HCT116 (cell line): ENCODE measurements at regions not wholly inside any gene's neighbourhood (a gene's known extent, or its start where the extent isn't known, plus 50 kb on each side); places are given as distances from the start of the nearest gene placed in this dataset.

Experiments used
- ATAC-seq: fragments of 200-7000 bp; cut with Tn5 transposase; 2 replicates; pipeline ENCODE4 v1.9.1; 2020; ENCODE audit warnings: mild to moderate bottlenecking, moderate library complexity
- BruUV-seq: library from RNA; stranded (reverse); fragments of 400-500 nt; replicated peaks from 2 replicates; lab custom pipeline; 2021; lab: Mats Ljungman, UMichigan
- CTCF ChIA-PET: fragments of 300-600 bp; sonication (Branson Sonifier 250); formaldehyde crosslinking; loops from one replicate; lab custom pipeline; 2021; ENCODE audit warnings: antibody characterized with exemption; lab: Charles Lee
- POLR2A ChIA-PET: fragments of 300-600, 350-600 bp; sonication (Branson Sonifier 250); formaldehyde crosslinking; loops from one replicate; lab custom pipeline; 2021; ENCODE audit warnings: antibody characterized with exemption; lab: Charles Lee
- RAD21 ChIA-PET, 2 experiments: fragments of 300-600 bp; sonication (Branson Sonifier 250); formaldehyde crosslinking; loops; one replicate each; lab custom pipeline; 2023; ENCODE audit warnings: low total read pairs in 2 of 2; ENCODE audit not compliant: uncharacterized antibody in 2 of 2, unreplicated experiment in 2 of 2, low non-redundant PET in 1 of 2; lab: Charles Lee
- DNase-seq: peaks from one replicate; pipeline ENCODE4 v3.0.0-alpha.2; 2010; ENCODE audit warnings: low read depth, low spot score
- H2AFZ ChIP-seq: fragments of 200-600 bp; shearing (Covaris generic), sonication (generic); 2 replicates; pipeline ENCODE4 v1.6.1; 2017; ENCODE audit warnings: low read depth, mixed run types, mixed read lengths, antibody characterized with exemption, low read length; ENCODE audit not compliant: poor library complexity, severe bottlenecking
- H3K27ac ChIP-seq: 2 replicates; pipeline ENCODE4 v1.5.1; 2012; ENCODE audit warnings: low read depth, low read length
- H3K27me3 ChIP-seq: fragments of 200-600 bp; sonication (generic); 2 replicates; pipeline ENCODE4 v1.6.1; 2016; ENCODE audit warnings: mixed run types, low read length, mixed read lengths; ENCODE audit not compliant: insufficient read depth
- H3K36me3 ChIP-seq, 2 experiments: fragments of 200-500 bp in 1 of 2; fragments of 200-600 bp in 1 of 2; sonication (Bioruptor generic) in 1 of 2; sonication (generic) in 1 of 2; 2 replicates each; pipeline versions ENCODE4 v1.5.1 to v1.6.1; 2014 to 2016; ENCODE audit warnings: low read length in 2 of 2, inconsistent platforms in 1 of 2, mixed read lengths in 1 of 2, mixed run types in 1 of 2; ENCODE audit not compliant: insufficient read depth in 2 of 2, control insufficient read depth in 1 of 2
- H3K4me1 ChIP-seq, 2 experiments: fragments of 200-600 bp in 1 of 2; sonication (generic) in 1 of 2; 2 replicates each; pipeline versions ENCODE4 v1.5.1 to v1.6.1; 2012 to 2017; ENCODE audit warnings: low read length in 2 of 2, inconsistent platforms in 1 of 2, mild to moderate bottlenecking in 1 of 2, mixed read lengths in 1 of 2, mixed run types in 1 of 2, moderate library complexity in 1 of 2; ENCODE audit not compliant: insufficient read depth in 2 of 2, control insufficient read depth in 1 of 2
- H3K4me2 ChIP-seq: fragments of 200-600 bp; sonication (generic); 2 replicates; pipeline ENCODE4 v1.6.1; 2017; ENCODE audit warnings: mixed run types, low read length, mixed read lengths
- H3K4me3 ChIP-seq, 2 experiments: fragments of 200-600 bp in 1 of 2; sonication (generic) in 1 of 2; replicated peaks in 1 of 2; 2 replicates each; pipeline ENCODE4 v1.5.1; 2011 to 2016; ENCODE audit warnings: low read length in 2 of 2, control low read depth in 1 of 2, low read depth in 1 of 2, mild to moderate bottlenecking in 1 of 2, mixed read lengths in 1 of 2, mixed run types in 1 of 2
- H3K79me2 ChIP-seq: fragments of 200-600 bp; sonication (generic); 2 replicates; pipeline ENCODE4 v1.6.1; 2017; ENCODE audit warnings: mild to moderate bottlenecking, mixed run types, low read length, moderate library complexity, mixed read lengths; ENCODE audit not compliant: insufficient read depth
- H3K9ac ChIP-seq: fragments of 200-600 bp; sonication (generic); 2 replicates; pipeline ENCODE4 v1.6.1; 2016; ENCODE audit warnings: low read length, mixed read lengths
- H3K9me2 ChIP-seq: fragments of 200-600 bp; sonication (generic), shearing (Covaris generic); 2 replicates; pipeline ENCODE4 v1.6.1; 2017; ENCODE audit warnings: mixed run types, mild to moderate bottlenecking, moderate library complexity; ENCODE audit not compliant: insufficient read depth
- H3K9me3 ChIP-seq, 2 experiments: fragments of 200-500 bp in 1 of 2; fragments of 200-600 bp in 1 of 2; sonication (Bioruptor generic) in 1 of 2; sonication (generic) in 1 of 2; 2 replicates each; pipeline ENCODE4 v1.6.1; 2014 to 2017; ENCODE audit warnings: low read length in 2 of 2, mixed read lengths in 2 of 2, inconsistent platforms in 1 of 2, low read depth in 1 of 2, mild to moderate bottlenecking in 1 of 2, mixed run types in 1 of 2, moderate library complexity in 1 of 2; ENCODE audit not compliant: control insufficient read depth in 1 of 2, insufficient read depth in 1 of 2
- H4K20me1 ChIP-seq: fragments of 200-600 bp; sonication (generic), shearing (Covaris generic); 2 replicates; pipeline ENCODE4 v1.6.1; 2017; ENCODE audit warnings: mixed run types, mild to moderate bottlenecking, moderate library complexity; ENCODE audit not compliant: insufficient read depth
- ATF3 ChIP-seq: IDR thresholded peaks from 2 replicates; pipeline ENCODE4 v1.6.1; 2012
- CEBPB ChIP-seq: IDR thresholded peaks from 2 replicates; pipeline ENCODE4 v1.6.1; 2012; ENCODE audit warnings: low read depth
- CTCF ChIP-seq, 3 experiments: fragments of 200-600 bp in 1 of 3; sonication (generic) in 1 of 3; IDR thresholded peaks in 2 of 3; conservative IDR thresholded peaks in 1 of 3; 2 replicates each; pipeline ENCODE4 v1.5.1; 2012 to 2017; ENCODE audit warnings: low read depth in 2 of 3, low read length in 2 of 3, antibody characterized with exemption in 1 of 3, borderline replicate concordance in 1 of 3, control low read depth in 1 of 3, mild to moderate bottlenecking in 1 of 3, mixed read lengths in 1 of 3, mixed run types in 1 of 3, moderate library complexity in 1 of 3; ENCODE audit not compliant: insufficient read depth in 1 of 3
- EGR1 ChIP-seq: IDR thresholded peaks from 2 replicates; pipeline ENCODE4 v1.6.1; 2012; ENCODE audit warnings: low read depth
- ELF1 ChIP-seq: IDR thresholded peaks from 2 replicates; pipeline ENCODE4 v1.6.1; 2012; ENCODE audit warnings: low read depth, borderline replicate concordance
- EZH2 ChIP-seq: fragments of 200-600 bp; sonication (generic); IDR thresholded peaks from 2 replicates; pipeline ENCODE4 v1.6.1; 2017; ENCODE audit warnings: antibody characterized with exemption, mixed run types
- EZH2phosphoT487 ChIP-seq: fragments of 200-600 bp; IDR thresholded peaks from 2 replicates; pipeline ENCODE4 v1.6.1; 2018; ENCODE audit warnings: antibody characterized with exemption, borderline replicate concordance
- FOSL1 ChIP-seq: IDR thresholded peaks from 2 replicates; pipeline ENCODE4 v1.6.1; 2012; ENCODE audit warnings: low read depth
- JUND ChIP-seq: IDR thresholded peaks from 2 replicates; pipeline ENCODE4 v1.6.1; 2012
- MAX ChIP-seq: IDR thresholded peaks from 2 replicates; pipeline ENCODE4 v1.6.1; 2012
- POLR2A ChIP-seq: IDR thresholded peaks from 2 replicates; pipeline ENCODE4 v1.7.0; 2011; ENCODE audit warnings: borderline replicate concordance; ENCODE audit not compliant: insufficient read depth, insufficient read length; ENCODE audit errors: extremely low read depth
- POLR2AphosphoS5 ChIP-seq: IDR thresholded peaks from 2 replicates; pipeline ENCODE4 v1.6.1; 2011; ENCODE audit warnings: mild to moderate bottlenecking, low read depth, low read length, moderate library complexity
- REST ChIP-seq: IDR thresholded peaks from 2 replicates; pipeline ENCODE4 v1.6.1; 2012; ENCODE audit warnings: low read depth
- SP1 ChIP-seq: IDR thresholded peaks from 2 replicates; pipeline ENCODE4 v1.6.1; 2012; ENCODE audit warnings: low read depth
- YY1 ChIP-seq: IDR thresholded peaks from 2 replicates; pipeline ENCODE4 v1.6.1; 2011; ENCODE audit warnings: low read length, low read depth, moderate library complexity, mild to moderate bottlenecking; ENCODE audit not compliant: insufficient replicate concordance; ENCODE audit errors: extremely low read depth
- ZBTB33 ChIP-seq: IDR thresholded peaks from 2 replicates; pipeline ENCODE4 v1.6.1; 2011; ENCODE audit warnings: mild to moderate bottlenecking, low read length, moderate library complexity; ENCODE audit not compliant: insufficient replicate concordance; ENCODE audit errors: extremely low read depth
- ZFX ChIP-seq: fragments of 450-650 bp; IDR thresholded peaks from 2 replicates; pipeline ENCODE4 v1.6.1; 2017
- ZNF274 ChIP-seq: fragments of 200-500 bp; sonication (Bioruptor generic); IDR thresholded peaks from 2 replicates; pipeline ENCODE4 v1.6.1; 2014; ENCODE audit warnings: mild to moderate bottlenecking, low read depth, low read length, inconsistent platforms
- intact Hi-C: fragments of 100-400 bp; cut with micrococcal nuclease; formaldehyde crosslinking; loops from 2 replicates; pipeline ENCODE4 v1.10.0; 2022

- Histone ChIP-seq H3K4me2 (peak overlapping the region; percentile 96), H3K9ac (peak overlapping the region; percentile 80), H3K9me3 (no peaks in the 10 kb centered on the region), H3K4me3 (peak overlapping the region; percentile 41 to 59), H3K4me1 (peaks cover 4 to 33% of the 10 kb centered on the region in 2 experiments; a peak in 3 of 4 replicates), H2AFZ (no peak overlapping the region), H3K9me2 (no peaks in the 10 kb centered on the region), H4K20me1 (no peaks in the 10 kb centered on the region), H3K36me3 (no peaks in the 10 kb centered on the region), H3K27me3 (no peaks in the 10 kb centered on the region), H3K79me2 (no peaks in the 10 kb centered on the region), H3K27ac (peak overlapping the region; percentile 78)
- intact Hi-C loops = loop anchor here (5.0 to 10.0 kb wide), 2 partner anchors 226 to 261 kb away; no protein-coding TSS in a partner anchor
- ATAC-seq (peak; percentile 72), DNase-seq (peak; percentile 99)
- ChIA-PET CTCF (interaction anchor here (1.0 kb wide), 1 partner anchor 71 kb away, joined by 5 read pairs; no protein-coding TSS in a partner anchor), RAD21 (interaction anchor here in 1 of 2 experiments (0.7 kb wide), 1 partner anchor 71 kb away, joined by 3 read pairs; no protein-coding TSS in a partner anchor), POLR2A (interaction anchor here (0.8 to 5.6 kb wide), 27 partner anchors 9 to 1886 kb away, joined by 3 to 366 read pairs (median 6); partner anchors contain the start of gene NBPF11)
- TSS peak; percentile 99 for BruUV-seq
- TF ChIP-seq EZH2 (no peak), JUND (peak; percentile 97), MAX (peak; percentile 93), EZH2phosphoT487 (no peak), ZBTB33 (peak; percentile 95), ATF3 (peak; percentile 41; the same call in 1 of the 2 replicates), YY1 (peak; percentile 81), CTCF (IDR thresholded peaks at IDR 0.05 in 2 of 3, conservative IDR thresholded peaks at IDR 0.05 in 1 of 3; ENCODE audit: borderline replicate concordance in 1 of 3, insufficient read depth in 1 of 3, low read depth in 2 of 3, low read length in 2 of 3) (no peak), POLR2AphosphoS5 (peak; percentile 100), SP1 (peak; percentile 96), ELF1 (no peak), ZFX (no peak), REST (no peak), EGR1 (peak; percentile 58), POLR2A (peak; percentile 100), CEBPB (peak; percentile 89; the same call in 1 of the 2 replicates), FOSL1 (peak; percentile 73), ZNF274 (no peak)
These were observed 111.2 kb upstream of the NBPF11 start for GRCh38 chr1:148263128-148263905.
